ENCODE measurements at regions not wholly inside any gene's neighbourhood (a gene's known extent, or its start where the extent isn't known, plus 50 kb on each side); places are given as distances from the start of the nearest gene placed in this dataset.

DNA sequence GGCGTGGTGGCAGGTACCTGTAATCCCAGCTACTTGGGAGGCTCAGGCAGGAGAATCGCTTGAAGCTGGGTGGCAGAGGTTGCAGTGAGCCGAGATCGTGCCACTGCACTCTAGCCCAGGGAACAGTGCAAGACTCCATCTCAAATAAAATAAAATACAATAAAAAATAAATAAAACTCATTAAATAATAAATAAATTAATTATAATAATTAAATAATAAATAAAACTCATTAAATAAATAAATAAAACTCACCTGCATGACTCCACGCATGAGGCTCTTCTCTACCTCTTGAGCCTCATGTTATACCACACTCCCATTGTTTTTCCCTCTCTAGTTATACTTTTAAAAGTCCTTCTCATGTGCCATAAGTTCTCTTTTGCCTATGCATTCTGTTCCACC, 995.4 kb downstream of the MAT2B start:
- TF ChIP-seq, protein P1, sequence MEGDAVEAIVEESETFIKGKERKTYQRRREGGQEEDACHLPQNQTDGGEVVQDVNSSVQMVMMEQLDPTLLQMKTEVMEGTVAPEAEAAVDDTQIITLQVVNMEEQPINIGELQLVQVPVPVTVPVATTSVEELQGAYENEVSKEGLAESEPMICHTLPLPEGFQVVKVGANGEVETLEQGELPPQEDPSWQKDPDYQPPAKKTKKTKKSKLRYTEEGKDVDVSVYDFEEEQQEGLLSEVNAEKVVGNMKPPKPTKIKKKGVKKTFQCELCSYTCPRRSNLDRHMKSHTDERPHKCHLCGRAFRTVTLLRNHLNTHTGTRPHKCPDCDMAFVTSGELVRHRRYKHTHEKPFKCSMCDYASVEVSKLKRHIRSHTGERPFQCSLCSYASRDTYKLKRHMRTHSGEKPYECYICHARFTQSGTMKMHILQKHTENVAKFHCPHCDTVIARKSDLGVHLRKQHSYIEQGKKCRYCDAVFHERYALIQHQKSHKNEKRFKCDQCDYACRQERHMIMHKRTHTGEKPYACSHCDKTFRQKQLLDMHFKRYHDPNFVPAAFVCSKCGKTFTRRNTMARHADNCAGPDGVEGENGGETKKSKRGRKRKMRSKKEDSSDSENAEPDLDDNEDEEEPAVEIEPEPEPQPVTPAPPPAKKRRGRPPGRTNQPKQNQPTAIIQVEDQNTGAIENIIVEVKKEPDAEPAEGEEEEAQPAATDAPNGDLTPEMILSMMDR (IDR thresholded peaks at IDR 0.05; ENCODE audit: extremely low read depth in 1 of 2, insufficient read depth in 1 of 2, low read depth in 1 of 2, low read length in 2 of 2), result no peak
- TF ChIP-seq GATA2 (IDR thresholded peaks at IDR 0.05; ENCODE audit: insufficient read depth, insufficient read length, low read depth, low read length) (no peak), EZH2 (IDR thresholded peaks at IDR 0.05; ENCODE audit: borderline replicate concordance, low read depth, low read length, severe bottlenecking) (no peak), JUN (IDR thresholded peaks at IDR 0.05; ENCODE audit: borderline replicate concordance, insufficient read depth, insufficient read length, low read depth) (no peak), POLR2AphosphoS5 (IDR thresholded peaks at IDR 0.05; ENCODE audit: insufficient read depth, low read depth, low read length) (no peak)
- TF ChIP-seq, protein P2, sequence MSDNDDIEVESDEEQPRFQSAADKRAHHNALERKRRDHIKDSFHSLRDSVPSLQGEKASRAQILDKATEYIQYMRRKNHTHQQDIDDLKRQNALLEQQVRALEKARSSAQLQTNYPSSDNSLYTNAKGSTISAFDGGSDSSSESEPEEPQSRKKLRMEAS (IDR thresholded peaks at IDR 0.05; ENCODE audit: insufficient read depth, insufficient read length), result no peak

All from endothelial cell of umbilical vein (primary cell).